Suprapubic skin (tissue), 4 donors: ENCODE measurements at regions not wholly inside any gene's neighbourhood (a gene's known extent, or its start where the extent isn't known, plus 50 kb on each side); places are given as distances from the start of the nearest gene placed in this dataset.

Experiments used
- DNase-seq, 2 donors: peaks; one replicate each; pipeline ENCODE4 v3.0.0-alpha.2; 2019; ENCODE audit warnings: low spot score in 2 of 2
- H3K27ac ChIP-seq: fragments of 200-600 bp; sonication (generic); one replicate; pipeline ENCODE4 v1.5.1; 2019
- H3K27me3 ChIP-seq: fragments of 200-600 bp; sonication (generic); one replicate; pipeline ENCODE4 v1.5.1; 2019
- H3K36me3 ChIP-seq: fragments of 200-600 bp; sonication (generic); one replicate; pipeline ENCODE4 v1.5.1; 2019
- H3K4me1 ChIP-seq: fragments of 200-600 bp; sonication (generic); one replicate; pipeline ENCODE4 v1.5.1; 2019
- H3K4me3 ChIP-seq: fragments of 200-600 bp; sonication (generic); one replicate; pipeline ENCODE4 v1.5.1; 2019; ENCODE audit warnings: mild to moderate bottlenecking
- H3K9me3 ChIP-seq: fragments of 200-600 bp; sonication (generic); one replicate; pipeline ENCODE4 v1.5.1; 2019
- EP300 ChIP-seq: sonication (generic); formaldehyde crosslinking; IDR thresholded peaks from one replicate; pipeline ENCODE4 v1.6.1; 2017; ENCODE audit warnings: antibody characterized with exemption
- POLR2A ChIP-seq, 2 donors: fragments of 450-650 bp; IDR thresholded peaks; one replicate each; pipeline ENCODE4 v1.6.1; 2017; ENCODE audit warnings: antibody characterized with exemption in 2 of 2, mild to moderate bottlenecking in 2 of 2, moderate library complexity in 2 of 2
- POLR2AphosphoS5 ChIP-seq, 3 donors: sonication (generic); formaldehyde crosslinking; IDR thresholded peaks; one replicate each; pipeline ENCODE4 v1.6.1; 2017; ENCODE audit warnings: antibody characterized with exemption in 3 of 3
- WGBS: methylation state at CpG from one replicate; pipeline ENCODE4 v1.1.5; 2018; 5-methylcytosine and 5-hydroxymethylcytosine counted together
- TF ChIP-seq, protein P1 (sequence below), 2 donors: fragments of 200-600 bp in 1 of 2; fragments of 450-650 bp in 1 of 2; sonication (generic) in 1 of 2; IDR thresholded peaks; one replicate each; pipeline ENCODE4 v1.5.1; 2016 to 2019; ENCODE audit warnings: antibody characterized with exemption in 2 of 2, mild to moderate bottlenecking in 1 of 2, moderate library complexity in 1 of 2

DNA sequence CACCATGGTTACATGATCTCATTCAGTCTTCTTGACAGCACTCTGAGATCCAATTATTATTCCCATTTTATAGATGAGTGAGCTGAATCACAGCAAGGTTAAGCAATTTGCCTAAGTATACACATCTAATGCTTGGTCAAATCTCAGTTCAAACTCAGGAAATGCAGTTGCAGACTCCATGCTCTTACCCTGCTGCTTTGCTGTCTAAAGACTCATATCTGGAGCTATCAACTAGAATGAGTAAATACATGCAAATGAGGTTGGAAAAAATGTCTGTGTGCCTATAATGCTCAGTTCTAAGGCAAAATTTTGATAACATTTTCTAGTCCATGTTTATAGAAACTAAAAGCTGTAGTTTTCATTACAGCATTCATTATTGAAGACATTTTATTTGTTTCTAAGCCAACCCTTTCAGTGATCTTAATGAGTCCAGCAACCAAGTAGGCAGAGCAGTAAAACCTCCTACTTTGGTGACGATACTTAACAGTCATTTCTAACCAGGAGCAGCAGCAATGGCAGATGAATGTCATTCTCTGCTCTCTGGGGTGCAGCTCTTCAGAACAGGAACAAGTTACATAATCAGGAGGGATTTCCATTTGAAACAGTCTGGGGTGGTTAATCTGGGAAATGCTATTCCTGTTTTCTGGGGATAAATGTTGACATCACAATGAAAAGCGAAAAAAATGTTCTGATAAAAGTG lies 396.8 kb upstream of the UBE2E3 start:
- no peak overlapping the region for H3K4me3 ChIP-seq
- DNase-seq, result no peak
- H3K36me3 ChIP-seq, result no peaks in the 10 kb centered on the region
- no peaks in the 10 kb centered on the region for H3K9me3 ChIP-seq
- no peaks in the 10 kb centered on the region for H3K27me3 ChIP-seq
- H3K27ac ChIP-seq, result no peak overlapping the region
- TF ChIP-seq, protein P1, sequence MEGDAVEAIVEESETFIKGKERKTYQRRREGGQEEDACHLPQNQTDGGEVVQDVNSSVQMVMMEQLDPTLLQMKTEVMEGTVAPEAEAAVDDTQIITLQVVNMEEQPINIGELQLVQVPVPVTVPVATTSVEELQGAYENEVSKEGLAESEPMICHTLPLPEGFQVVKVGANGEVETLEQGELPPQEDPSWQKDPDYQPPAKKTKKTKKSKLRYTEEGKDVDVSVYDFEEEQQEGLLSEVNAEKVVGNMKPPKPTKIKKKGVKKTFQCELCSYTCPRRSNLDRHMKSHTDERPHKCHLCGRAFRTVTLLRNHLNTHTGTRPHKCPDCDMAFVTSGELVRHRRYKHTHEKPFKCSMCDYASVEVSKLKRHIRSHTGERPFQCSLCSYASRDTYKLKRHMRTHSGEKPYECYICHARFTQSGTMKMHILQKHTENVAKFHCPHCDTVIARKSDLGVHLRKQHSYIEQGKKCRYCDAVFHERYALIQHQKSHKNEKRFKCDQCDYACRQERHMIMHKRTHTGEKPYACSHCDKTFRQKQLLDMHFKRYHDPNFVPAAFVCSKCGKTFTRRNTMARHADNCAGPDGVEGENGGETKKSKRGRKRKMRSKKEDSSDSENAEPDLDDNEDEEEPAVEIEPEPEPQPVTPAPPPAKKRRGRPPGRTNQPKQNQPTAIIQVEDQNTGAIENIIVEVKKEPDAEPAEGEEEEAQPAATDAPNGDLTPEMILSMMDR (IDR thresholded peaks at IDR 0.05), result no peak
- no peak for TF ChIP-seq POLR2A (IDR thresholded peaks at IDR 0.05)
- no peak for TF ChIP-seq EP300
- 91% methylated on average over 2 of the region's 2 CpGs for WGBS
- no peaks in the 10 kb centered on the region for H3K4me1 ChIP-seq

DNA sequence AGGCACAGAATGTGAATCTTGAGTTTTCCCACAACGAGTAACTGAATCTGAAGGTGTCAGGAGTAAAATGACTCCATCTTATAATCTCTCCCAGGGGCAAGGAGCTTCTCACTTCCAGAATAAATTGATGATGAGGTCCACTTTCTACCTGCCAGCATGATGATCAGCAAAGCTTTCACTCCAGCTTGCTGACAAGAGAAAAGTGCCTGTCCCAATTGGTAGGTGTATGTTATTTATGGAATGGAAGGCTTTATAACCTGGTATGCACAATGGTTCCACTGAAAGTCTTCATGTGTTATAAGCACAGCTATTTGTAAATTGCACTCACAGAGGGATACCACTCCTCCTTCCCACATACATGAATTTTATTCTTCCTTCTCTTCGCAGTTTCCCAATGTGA lies 401.0 kb upstream of the UBE2E3 start:
- no peaks in the 10 kb centered on the region for H3K4me1 ChIP-seq
- no peaks in the 10 kb centered on the region for H3K9me3 ChIP-seq
- 63% methylated on average over 2 of the region's 2 CpGs for WGBS
- TF ChIP-seq EP300 (no peak), POLR2A (IDR thresholded peaks at IDR 0.05) (no peak), POLR2AphosphoS5 (IDR thresholded peaks at IDR 0.05) (no peak)
- TF ChIP-seq, protein P1 (IDR thresholded peaks at IDR 0.05), result no peak
- H3K4me3 ChIP-seq, result no peak overlapping the region
- DNase-seq, result no peak
- no peak overlapping the region for H3K27ac ChIP-seq
- no peaks in the 10 kb centered on the region for H3K27me3 ChIP-seq
- H3K36me3 ChIP-seq, result no peaks in the 10 kb centered on the region

DNA sequence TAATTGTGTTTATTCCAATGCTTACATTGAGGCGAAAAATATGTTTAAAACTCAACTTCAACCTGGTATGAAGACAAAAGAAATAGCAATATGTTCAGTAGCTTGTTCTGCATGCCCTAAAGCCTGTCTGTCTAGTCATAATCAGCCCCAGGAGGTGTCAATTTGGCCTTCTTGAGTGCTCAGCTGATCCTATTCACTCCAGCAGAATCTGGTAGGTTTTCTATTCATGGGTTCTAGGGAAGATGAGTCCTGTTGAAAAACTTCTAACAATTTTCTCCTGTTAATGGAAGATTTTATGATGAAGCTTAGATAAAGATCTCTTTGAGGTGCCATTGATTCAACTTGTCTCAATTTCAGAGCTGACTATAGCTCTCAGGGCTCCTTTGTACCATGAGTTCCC lies 402.0 kb upstream of the UBE2E3 start:
- H3K36me3 ChIP-seq, result no peaks in the 10 kb centered on the region
- WGBS, result 91% methylated on average over 1 of the region's 1 CpG
- no peaks in the 10 kb centered on the region for H3K27me3 ChIP-seq
- no peaks in the 10 kb centered on the region for H3K4me1 ChIP-seq
- no peak for TF ChIP-seq POLR2A (IDR thresholded peaks at IDR 0.05)
- TF ChIP-seq POLR2AphosphoS5 (IDR thresholded peaks at IDR 0.05), result no peak
- TF ChIP-seq EP300, result no peak
- TF ChIP-seq, protein P1 (IDR thresholded peaks at IDR 0.05), result no peak
- no peak overlapping the region for H3K27ac ChIP-seq
- DNase-seq, result no peak
- no peaks in the 10 kb centered on the region for H3K9me3 ChIP-seq
- H3K4me3 ChIP-seq, result no peak overlapping the region

DNA sequence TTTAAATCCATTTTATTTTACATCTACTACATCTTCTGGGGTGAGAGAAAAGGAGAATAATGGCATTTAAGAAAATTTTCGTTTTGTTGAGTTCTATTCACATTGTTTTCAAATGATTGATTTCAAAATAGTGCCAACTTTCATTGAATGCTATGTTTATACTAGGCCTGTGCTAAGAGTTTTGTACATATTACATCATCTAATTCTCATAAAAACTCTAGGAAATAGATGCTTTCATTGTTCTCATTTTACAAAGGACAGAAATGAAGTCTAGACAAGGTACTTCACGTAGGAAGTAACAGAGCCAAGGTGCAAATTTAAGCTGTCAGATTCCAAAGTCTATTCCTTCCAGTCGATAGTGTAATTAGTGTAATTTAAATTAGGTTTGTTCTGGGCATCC lies 402.8 kb upstream of the UBE2E3 start:
- H3K27ac ChIP-seq, result no peak overlapping the region
- no peaks in the 10 kb centered on the region for H3K9me3 ChIP-seq
- no peak overlapping the region for H3K4me3 ChIP-seq
- DNase-seq, result no peak
- 61% methylated on average over 3 of the region's 3 CpGs for WGBS
- H3K4me1 ChIP-seq, result no peaks in the 10 kb centered on the region
- no peaks in the 10 kb centered on the region for H3K36me3 ChIP-seq
- no peaks in the 10 kb centered on the region for H3K27me3 ChIP-seq
- TF ChIP-seq, protein P1 (IDR thresholded peaks at IDR 0.05), result no peak

DNA sequence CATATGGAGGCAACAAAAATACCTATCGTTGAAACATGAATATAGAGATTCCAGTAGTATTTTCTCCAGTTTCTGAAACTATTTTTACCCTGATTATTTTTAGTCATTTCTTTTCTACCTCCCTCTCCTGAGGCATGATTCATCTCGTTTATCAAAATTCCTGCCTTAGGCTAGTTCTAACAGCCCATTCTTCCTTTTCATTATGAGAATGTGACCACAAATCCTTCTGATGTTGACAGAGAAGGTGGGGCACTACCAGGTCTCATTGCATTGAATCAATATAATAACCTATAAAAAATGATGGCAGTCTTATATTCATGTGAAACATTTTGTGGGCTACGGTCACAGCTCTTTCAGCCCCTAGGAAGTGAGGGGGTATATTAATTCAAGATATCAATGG lies 406.5 kb upstream of the UBE2E3 start:
- no peaks in the 10 kb centered on the region for H3K36me3 ChIP-seq
- H3K9me3 ChIP-seq, result no peaks in the 10 kb centered on the region
- H3K4me3 ChIP-seq, result no peak overlapping the region
- no peak overlapping the region for H3K27ac ChIP-seq
- no peaks in the 10 kb centered on the region for H3K27me3 ChIP-seq
- WGBS, result 50% methylated on average over 3 of the region's 3 CpGs
- no peaks in the 10 kb centered on the region for H3K4me1 ChIP-seq
- TF ChIP-seq EP300, result no peak
- TF ChIP-seq POLR2AphosphoS5 (IDR thresholded peaks at IDR 0.05), result no peak
- TF ChIP-seq, protein P1 (IDR thresholded peaks at IDR 0.05), result no peak
- no peak for DNase-seq
